B cell (primary cell): ENCODE measurements at regions not wholly inside any gene's neighbourhood (a gene's known extent, or its start where the extent isn't known, plus 50 kb on each side); places are given as distances from the start of the nearest gene placed in this dataset.

Experiments used
- ATAC-seq: fragments of 200-7000 bp; cut with Tn5 transposase; one replicate; pipeline ENCODE4 v1.10.0; 2021; ENCODE audit warnings: low read depth, mild to moderate bottlenecking, moderate number of reproducible peaks, moderate library complexity
- CTCF ChIA-PET: fragments of 350-600 bp; sonication (Branson Sonifier 250); formaldehyde crosslinking; loops from one replicate; lab custom pipeline; 2021; ENCODE audit warnings: antibody characterized with exemption, inconsistent platforms; lab: Charles Lee
- POLR2A ChIA-PET: fragments of 350-600 bp; sonication (Branson Sonifier 250); formaldehyde crosslinking; loops from one replicate; lab custom pipeline; 2021; ENCODE audit warnings: antibody characterized with exemption; lab: Charles Lee
- DNase-seq: peaks from one replicate; pipeline ENCODE4 v3.0.0; 2013
- H2AFZ ChIP-seq: 2 replicates; pipeline ENCODE4 v1.6.1; 2012; ENCODE audit warnings: mild to moderate bottlenecking, low read depth, low read length; ENCODE audit not compliant: insufficient read depth, poor library complexity, severe bottlenecking
- H3K27ac ChIP-seq, 2 donors: 1 replicate in 1 of 2; 2 replicates in 1 of 2; pipeline ENCODE4 v1.5.1; 2012 to 2013; ENCODE audit warnings: low read length in 2 of 2, mild to moderate bottlenecking in 2 of 2, moderate library complexity in 1 of 2
- H3K27me3 ChIP-seq, 4 experiments: fragments of 200-600 bp in 1 of 4; sonication (generic) in 1 of 4; replicated peaks in 1 of 4; 1 replicate in 2 of 4; 2 replicates in 2 of 4; pipeline versions ENCODE4 v1.6.1 to v1.7.0; 2013 to 2016; ENCODE audit warnings: low read length in 3 of 4, mild to moderate bottlenecking in 2 of 4, mixed read lengths in 1 of 4, moderate library complexity in 1 of 4; ENCODE audit not compliant: insufficient read depth in 4 of 4, control insufficient read depth in 3 of 4; ENCODE audit errors: control extremely low read depth in 1 of 4
- H3K36me3 ChIP-seq, 2 experiments: replicated peaks in 1 of 2; 1 replicate in 1 of 2; 2 replicates in 1 of 2; pipeline versions ENCODE4 v1.6.1 to v1.7.1; 2013; ENCODE audit warnings: low read length in 1 of 2; ENCODE audit not compliant: insufficient read depth in 2 of 2, control insufficient read depth in 1 of 2; ENCODE audit errors: control extremely low read depth in 1 of 2, extremely low read depth in 1 of 2
- H3K4me1 ChIP-seq, 2 donors: fragments of 200-600 bp in 1 of 2; sonication (generic) in 1 of 2; 1 replicate in 1 of 2; 2 replicates in 1 of 2; pipeline versions ENCODE4 v1.5.1 to v1.6.1; 2013 to 2017; ENCODE audit warnings: low read length in 2 of 2; ENCODE audit not compliant: control insufficient read depth in 2 of 2, insufficient read depth in 2 of 2
- H3K4me2 ChIP-seq: replicated peaks from 2 replicates; pipeline ENCODE3; 2012; ENCODE audit warnings: mild to moderate bottlenecking, low read depth, low read length; ENCODE audit not compliant: poor library complexity, severe bottlenecking
- H3K4me3 ChIP-seq, 5 experiments: fragments of 200-600 bp in 1 of 5; sonication (generic) in 1 of 5; 1 replicate in 3 of 5; 2 replicates in 2 of 5; pipeline versions ENCODE4 v1.5.1 to v1.7.0; 2011 to 2016; ENCODE audit warnings: low read length in 4 of 5, mild to moderate bottlenecking in 4 of 5, low read depth in 2 of 5, control low read depth in 1 of 5, moderate library complexity in 1 of 5; ENCODE audit not compliant: insufficient read depth in 1 of 5; ENCODE audit errors: control extremely low read depth in 1 of 5, extremely low read depth in 1 of 5
- H3K79me2 ChIP-seq: fragments of 200-600 bp; sonication (generic); one replicate; pipeline ENCODE4 v1.6.0; 2016; ENCODE audit warnings: low read length; ENCODE audit not compliant: control insufficient read depth, insufficient read depth
- H3K9ac ChIP-seq: fragments of 200-600 bp; sonication (generic); 2 replicates; pipeline ENCODE4 v1.6.1; 2017; ENCODE audit warnings: mild to moderate bottlenecking, low read length, moderate library complexity
- H3K9me3 ChIP-seq, 3 donors: one replicate each; pipeline versions ENCODE4 v1.6.1 to v1.7.1; 2013; ENCODE audit warnings: low read length in 2 of 3; ENCODE audit not compliant: control insufficient read depth in 2 of 3, insufficient read depth in 1 of 3; ENCODE audit errors: control extremely low read depth in 1 of 3
- H4K20me1 ChIP-seq: 2 replicates; pipeline ENCODE4 v1.6.0; 2012; ENCODE audit warnings: mild to moderate bottlenecking, low read length; ENCODE audit not compliant: insufficient read depth, control insufficient read depth, poor library complexity, severe bottlenecking
- H3K27ac Mint-ChIP-seq: one replicate; pipeline ENCODE4 v1.8.0; 2021; ENCODE audit warnings: mixed read lengths
- H3K27me3 Mint-ChIP-seq: one replicate; pipeline ENCODE4 v1.8.0; 2021; ENCODE audit warnings: mixed read lengths
- H3K4me1 Mint-ChIP-seq: one replicate; pipeline ENCODE4 v1.8.0; 2021; ENCODE audit warnings: mixed read lengths
- H3K4me3 Mint-ChIP-seq: one replicate; pipeline ENCODE4 v1.8.0; 2021; ENCODE audit warnings: mixed read lengths
- H3K9me3 Mint-ChIP-seq: one replicate; pipeline ENCODE4 v1.8.0; 2022; ENCODE audit warnings: mixed read lengths; ENCODE audit not compliant: insufficient read depth
- CTCF ChIP-seq: fragments of 200-600 bp; IDR thresholded peaks from one replicate; pipeline ENCODE4 v1.8.0; 2022; ENCODE audit warnings: antibody characterized with exemption, mild to moderate bottlenecking
- EZH2 ChIP-seq: IDR thresholded peaks from 2 replicates; pipeline ENCODE4 v1.6.1; 2012; ENCODE audit warnings: borderline replicate concordance, low read depth, mild to moderate bottlenecking, moderate library complexity, low read length; ENCODE audit not compliant: insufficient read depth, poor library complexity, severe bottlenecking
- intact Hi-C: fragments of 100-400 bp; cut with micrococcal nuclease; formaldehyde crosslinking; loops from one replicate; pipeline ENCODE4 v1.10.0; 2022

- Mint-ChIP-seq H3K9me3 (no peaks in the 10 kb centered on the region), H3K4me3 (no peak overlapping the region), H3K27me3 (no peaks in the 10 kb centered on the region), H3K27ac (no peak overlapping the region), H3K4me1 (no peaks in the 10 kb centered on the region)
- intact Hi-C loops, result no loop called here
- TF ChIP-seq CTCF (no peak), EZH2 (no peak)
- Histone ChIP-seq H3K4me3 (no peak overlapping the region), H4K20me1 (no peaks in the 10 kb centered on the region), H3K4me1 (no peaks in the 10 kb centered on the region), H3K27me3 (no peaks in the 10 kb centered on the region), H2AFZ (no peak overlapping the region), H3K27ac (no peak overlapping the region), H3K36me3 (no peaks in the 10 kb centered on the region), H3K4me2 (no peak overlapping the region), H3K9ac (no peak overlapping the region), H3K9me3 (peaks cover 0 to 2% (median 0%) of the 10 kb centered on the region in 3 donors), H3K79me2 (no peaks in the 10 kb centered on the region)
- ChIA-PET POLR2A (no interaction called here), CTCF (no interaction called here)
- no peak for ATAC-seq
- no peak for DNase-seq
Observed at GRCh38 chr6:65803186-65803585, 96.2 kb upstream of the EYS start.

- H3K36me3 ChIP-seq, result no peaks in the 10 kb centered on the region
- H3K27me3 ChIP-seq, result no peaks in the 10 kb centered on the region
- ChIA-PET CTCF (no interaction called here), POLR2A (no interaction called here)
- no peak overlapping the region for H3K27ac ChIP-seq
- no peaks in the 10 kb centered on the region for H3K4me1 ChIP-seq
- no peaks in the 10 kb centered on the region for H3K4me1 Mint-ChIP-seq
- no peak overlapping the region for H3K27ac Mint-ChIP-seq
- no peak for DNase-seq
- H3K4me2 ChIP-seq, result no peak overlapping the region
- H3K4me3 Mint-ChIP-seq, result no peak overlapping the region
- TF ChIP-seq CTCF (no peak), EZH2 (no peak)
- H3K9me3 Mint-ChIP-seq, result peaks cover 3% of the 10 kb centered on the region
- H2AFZ ChIP-seq, result no peak overlapping the region
- peaks cover 0 to 2% (median 0%) of the 10 kb centered on the region in 3 donors for H3K9me3 ChIP-seq
- H3K79me2 ChIP-seq, result no peaks in the 10 kb centered on the region
- intact Hi-C loops, result no loop called here
- no peaks in the 10 kb centered on the region for H3K27me3 Mint-ChIP-seq
- no peaks in the 10 kb centered on the region for H4K20me1 ChIP-seq
- no peak for ATAC-seq
- H3K4me3 ChIP-seq, result no peak overlapping the region
- no peak overlapping the region for H3K9ac ChIP-seq
Observed at GRCh38 chr6:65799389-65799788, 92.4 kb upstream of the EYS start.
